IPS-20b (cell line): ENCODE measurements at regions not wholly inside any gene's neighbourhood (a gene's known extent, or its start where the extent isn't known, plus 50 kb on each side); places are given as distances from the start of the nearest gene placed in this dataset.

Source experiments
- H3K27ac ChIP-seq: one replicate; pipeline ENCODE4 v1.5.1; 2013; ENCODE audit warnings: low read length
- H3K27me3 ChIP-seq: 2 replicates; pipeline ENCODE4 v1.6.1; 2013; ENCODE audit warnings: mild to moderate bottlenecking, low read length, inconsistent platforms; ENCODE audit not compliant: insufficient read depth
- H3K36me3 ChIP-seq: 2 replicates; pipeline ENCODE4 v1.6.1; 2013; ENCODE audit warnings: low read depth, mild to moderate bottlenecking, inconsistent platforms, low read length, moderate library complexity; ENCODE audit not compliant: insufficient read depth
- H3K4me1 ChIP-seq: 2 replicates; pipeline ENCODE4 v1.6.1; 2013; ENCODE audit warnings: mild to moderate bottlenecking, control low read depth, inconsistent platforms, low read length, moderate library complexity; ENCODE audit not compliant: insufficient read depth
- H3K4me3 ChIP-seq: 2 replicates; pipeline ENCODE4 v1.5.1; 2013; ENCODE audit warnings: mild to moderate bottlenecking, low read length, inconsistent platforms
- H3K9ac ChIP-seq: 2 replicates; pipeline ENCODE4 v1.6.1; 2013; ENCODE audit warnings: low read depth, mild to moderate bottlenecking, inconsistent platforms, low read length, moderate library complexity
- H3K9me3 ChIP-seq: 2 replicates; pipeline ENCODE4 v1.6.1; 2013; ENCODE audit warnings: mild to moderate bottlenecking, low read depth, low read length, inconsistent platforms; ENCODE audit not compliant: insufficient read depth

- peaks cover 13% of the 10 kb centered on the region for H3K9me3 ChIP-seq
- no peaks in the 10 kb centered on the region for H3K36me3 ChIP-seq
- no peaks in the 10 kb centered on the region for H3K27me3 ChIP-seq
- no peak overlapping the region for H3K27ac ChIP-seq
- no peak overlapping the region for H3K9ac ChIP-seq
- no peaks in the 10 kb centered on the region for H3K4me1 ChIP-seq
- no peak overlapping the region for H3K4me3 ChIP-seq
Measured at GRCh38 chr13:73433890-73434289, 375.1 kb downstream of the KLF5 start.

- H3K36me3 ChIP-seq = no peaks in the 10 kb centered on the region
- H3K9me3 ChIP-seq = peaks cover 11% of the 10 kb centered on the region
- H3K4me3 ChIP-seq = no peak overlapping the region
- H3K27me3 ChIP-seq = no peaks in the 10 kb centered on the region
- no peak overlapping the region for H3K9ac ChIP-seq
- no peaks in the 10 kb centered on the region for H3K4me1 ChIP-seq
- H3K27ac ChIP-seq = no peak overlapping the region
Measured at GRCh38 chr13:73433458-73433857, 374.7 kb downstream of the KLF5 start.

- Histone ChIP-seq H3K36me3 (no peaks in the 10 kb centered on the region), H3K4me1 (no peaks in the 10 kb centered on the region), H3K9ac (no peak overlapping the region), H3K4me3 (no peak overlapping the region), H3K9me3 (no peaks in the 10 kb centered on the region), H3K27me3 (no peaks in the 10 kb centered on the region), H3K27ac (no peak overlapping the region)
Measured at GRCh38 chr13:73429701-73430100, 370.9 kb downstream of the KLF5 start.

- H3K36me3 ChIP-seq = no peaks in the 10 kb centered on the region
- H3K27ac ChIP-seq = no peak overlapping the region
- no peaks in the 10 kb centered on the region for H3K27me3 ChIP-seq
- H3K4me3 ChIP-seq = no peak overlapping the region
- no peak overlapping the region for H3K9ac ChIP-seq
- no peaks in the 10 kb centered on the region for H3K4me1 ChIP-seq
- H3K9me3 ChIP-seq = no peaks in the 10 kb centered on the region
Measured at GRCh38 chr13:73428706-73429105, 369.9 kb downstream of the KLF5 start.

DNA sequence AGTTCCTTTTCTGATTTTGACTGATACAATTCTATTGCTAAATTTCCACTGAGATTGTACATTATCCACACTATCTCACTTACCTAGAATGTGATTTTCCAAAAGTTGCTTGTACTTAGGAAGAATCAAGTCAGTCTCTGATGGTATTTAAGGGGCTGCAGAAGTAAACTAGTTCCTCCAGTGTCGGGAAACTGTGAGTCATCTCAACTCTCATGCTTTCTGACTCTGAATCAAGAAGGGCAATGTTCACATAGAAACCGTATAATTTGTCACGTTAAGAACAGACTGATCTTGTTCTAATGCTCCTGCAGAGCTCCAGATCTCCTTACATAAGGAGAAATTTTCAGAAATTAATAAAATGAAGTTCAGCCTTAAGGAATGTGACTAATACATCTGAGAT lies 369.3 kb downstream of the KLF5 start:
- Histone ChIP-seq H3K36me3 (no peaks in the 10 kb centered on the region), H3K4me3 (no peak overlapping the region), H3K27me3 (no peaks in the 10 kb centered on the region), H3K9ac (no peak overlapping the region), H3K9me3 (no peaks in the 10 kb centered on the region), H3K27ac (no peak overlapping the region), H3K4me1 (no peaks in the 10 kb centered on the region)

DNA sequence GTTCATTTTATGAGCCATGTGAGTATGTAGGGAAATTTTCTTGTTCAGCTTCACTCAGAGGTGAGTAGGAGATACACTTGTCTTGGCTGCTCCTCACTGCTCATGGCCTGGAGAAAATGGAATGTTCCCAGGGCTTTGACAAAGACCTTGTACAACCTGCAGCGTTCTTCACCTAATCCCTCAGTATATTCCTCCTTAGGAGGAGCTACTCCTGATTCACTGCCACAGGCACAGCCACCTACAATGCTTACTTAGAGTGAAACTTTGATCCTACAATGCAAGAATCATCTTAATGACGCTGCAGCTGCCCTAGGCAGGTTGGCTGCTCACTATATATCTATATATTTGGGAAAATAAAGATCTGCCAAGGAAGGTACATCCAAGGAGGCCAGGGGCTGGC lies 364.2 kb downstream of the KLF5 start:
- no peak overlapping the region for H3K27ac ChIP-seq

DNA sequence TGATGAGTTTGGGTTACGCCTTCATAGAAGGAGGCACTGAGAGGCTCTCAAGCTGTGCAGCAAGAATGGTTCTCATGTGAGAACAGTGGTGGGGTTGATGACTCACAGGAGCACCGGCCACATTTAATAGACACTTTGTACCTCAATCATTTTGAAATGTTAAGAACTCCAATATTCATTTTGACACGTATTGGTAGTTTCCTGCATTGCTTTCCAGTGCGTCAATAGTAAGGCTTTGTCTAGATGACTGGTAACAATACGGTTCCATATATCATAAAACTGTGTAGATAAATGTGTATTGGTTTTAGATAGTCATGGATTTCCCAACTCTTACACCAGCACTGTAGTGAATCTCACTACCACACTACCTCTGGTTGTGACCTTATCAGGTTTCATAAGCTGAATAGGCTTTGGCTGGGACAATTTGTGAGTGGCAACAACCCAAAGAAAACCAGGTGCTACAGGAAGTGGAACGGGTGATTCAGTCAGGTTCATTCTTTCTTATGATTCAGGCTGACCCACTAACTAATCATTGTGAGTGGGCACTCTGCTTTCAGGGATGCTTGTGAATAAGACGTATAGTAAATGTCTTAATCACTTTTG lies 362.6 kb downstream of the KLF5 start:
- Histone ChIP-seq H3K36me3 (no peaks in the 10 kb centered on the region), H3K4me1 (no peaks in the 10 kb centered on the region), H3K27me3 (no peaks in the 10 kb centered on the region), H3K9me3 (no peaks in the 10 kb centered on the region), H3K9ac (no peak overlapping the region), H3K4me3 (no peak overlapping the region), H3K27ac (no peak overlapping the region)

More for the DNA sequence above, 364.2 kb downstream of the KLF5 start:
- H3K36me3 ChIP-seq = no peaks in the 10 kb centered on the region
- H3K27me3 ChIP-seq = no peaks in the 10 kb centered on the region
- no peak overlapping the region for H3K9ac ChIP-seq
- no peaks in the 10 kb centered on the region for H3K4me1 ChIP-seq
- no peak overlapping the region for H3K4me3 ChIP-seq
- no peaks in the 10 kb centered on the region for H3K9me3 ChIP-seq

- H3K4me3 ChIP-seq = no peak overlapping the region
- no peaks in the 10 kb centered on the region for H3K4me1 ChIP-seq
- H3K9me3 ChIP-seq = no peaks in the 10 kb centered on the region
- H3K27me3 ChIP-seq = no peaks in the 10 kb centered on the region
- H3K27ac ChIP-seq = no peak overlapping the region
- H3K36me3 ChIP-seq = no peaks in the 10 kb centered on the region
- H3K9ac ChIP-seq = no peak overlapping the region
Measured at GRCh38 chr13:73419186-73419585, 360.4 kb downstream of the KLF5 start.

- Histone ChIP-seq H3K27me3 (no peaks in the 10 kb centered on the region), H3K4me3 (no peak overlapping the region), H3K9me3 (no peaks in the 10 kb centered on the region), H3K36me3 (no peaks in the 10 kb centered on the region), H3K4me1 (no peaks in the 10 kb centered on the region), H3K9ac (no peak overlapping the region), H3K27ac (no peak overlapping the region)
Measured at GRCh38 chr13:73417012-73417615, 358.3 kb downstream of the KLF5 start.

GRCh38 chr13:73416093-73416492 lies 357.3 kb downstream of the KLF5 start:
- no peaks in the 10 kb centered on the region for H3K9me3 ChIP-seq
- no peaks in the 10 kb centered on the region for H3K36me3 ChIP-seq
- no peaks in the 10 kb centered on the region for H3K27me3 ChIP-seq
- no peak overlapping the region for H3K27ac ChIP-seq
- H3K4me3 ChIP-seq = no peak overlapping the region
- no peak overlapping the region for H3K9ac ChIP-seq
- H3K4me1 ChIP-seq = no peaks in the 10 kb centered on the region

- H3K4me1 ChIP-seq = peaks cover 4% of the 10 kb centered on the region; the same call in 1 of the 2 replicates
- no peaks in the 10 kb centered on the region for H3K27me3 ChIP-seq
- no peaks in the 10 kb centered on the region for H3K9me3 ChIP-seq
- H3K27ac ChIP-seq = no peak overlapping the region
- no peaks in the 10 kb centered on the region for H3K36me3 ChIP-seq
- H3K9ac ChIP-seq = no peak overlapping the region
- no peak overlapping the region for H3K4me3 ChIP-seq
Measured at GRCh38 chr13:73413656-73414055, 354.9 kb downstream of the KLF5 start.

- peaks cover 4% of the 10 kb centered on the region; the same call in 1 of the 2 replicates for H3K4me1 ChIP-seq
- H3K27ac ChIP-seq = no peak overlapping the region
- H3K36me3 ChIP-seq = no peaks in the 10 kb centered on the region
- H3K9me3 ChIP-seq = no peaks in the 10 kb centered on the region
- no peaks in the 10 kb centered on the region for H3K27me3 ChIP-seq
- H3K4me3 ChIP-seq = no peak overlapping the region
- no peak overlapping the region for H3K9ac ChIP-seq
Measured at GRCh38 chr13:73412933-73413332, 354.1 kb downstream of the KLF5 start.
